ENCODE measurements at regions not wholly inside any gene's neighbourhood (a gene's known extent, or its start where the extent isn't known, plus 50 kb on each side); places are given as distances from the start of the nearest gene placed in this dataset.

DNA sequence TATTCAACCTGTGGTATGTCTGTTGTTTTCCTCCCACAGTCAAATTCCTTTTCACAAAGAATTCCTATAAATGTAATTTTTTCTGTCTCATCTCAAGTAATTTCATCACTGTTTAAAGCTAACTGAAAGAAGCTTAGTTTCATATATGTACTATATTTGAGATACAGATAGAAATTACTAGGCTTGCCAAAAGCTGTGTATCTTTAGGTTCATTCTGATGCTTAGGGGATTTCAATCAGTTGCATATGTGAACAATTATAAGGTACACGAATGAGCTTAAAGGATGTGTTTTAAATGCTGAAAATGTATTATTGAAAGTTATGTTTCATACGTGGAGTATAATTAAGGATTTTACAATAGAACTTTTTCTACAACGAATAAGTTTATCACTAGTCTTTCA is 59.2 kb upstream of the DSG1 start:
- peaks cover 14% of the 10 kb centered on the region for H3K4me1 ChIP-seq (ENCODE audit: control insufficient read depth, extremely low read depth, insufficient read depth, low read length)
- H2AFZ ChIP-seq (ENCODE audit: control insufficient read depth, low read length) = no peak overlapping the region
- no peak overlapping the region for H3K27ac ChIP-seq (ENCODE audit: control insufficient read depth, insufficient read depth, low read length)
- H3K36me3 ChIP-seq (ENCODE audit: control insufficient read depth in 2 of 2, extremely low read depth in 1 of 2, insufficient read depth in 2 of 2, low read length in 2 of 2) = no peaks in the 10 kb centered on the region
- no peaks in the 10 kb centered on the region for H4K20me1 ChIP-seq (ENCODE audit: control insufficient read depth, extremely low read depth, insufficient read depth, low read length)
- no peaks in the 10 kb centered on the region for H3K9me3 ChIP-seq (ENCODE audit: control insufficient read depth, low read depth, low read length)
- H3K9me1 ChIP-seq (ENCODE audit: control insufficient read depth, extremely low read depth, insufficient read depth, low read length) = no peaks in the 10 kb centered on the region
- dilution Hi-C loops (cut with MboI; ENCODE audit: extremely low pct_ligation_motif_present, low sequenced_read_pairs) = no loop called here
- no peak overlapping the region for H3K9ac ChIP-seq (ENCODE audit: control insufficient read depth, extremely low read depth, insufficient read depth, low read length)
- H3K27me3 ChIP-seq (ENCODE audit: control insufficient read depth, extremely low read depth, insufficient read depth, low read length) = no peaks in the 10 kb centered on the region
- FAIRE-seq (no peak), DNase-seq (ENCODE audit: low read depth, low spot score) (no peak)
- no peak for TF ChIP-seq EZH2 (IDR thresholded peaks at IDR 0.05; ENCODE audit: low read length)
- TF ChIP-seq CTCF (optimal IDR thresholded peaks at IDR 0.05 in 1 of 3, IDR thresholded peaks at IDR 0.05 in 1 of 3, conservative IDR thresholded peaks at IDR 0.05 in 1 of 3; ENCODE audit: extremely low read depth in 1 of 3, insufficient read depth in 2 of 3, low read length in 3 of 3) = no peak
- no peaks in the 10 kb centered on the region for H3K79me2 ChIP-seq (ENCODE audit: control insufficient read depth, insufficient read depth, low read length)
- H3K4me2 ChIP-seq (ENCODE audit: control insufficient read depth, extremely low read depth, insufficient read depth, low read depth, low read length) = no peak overlapping the region
- no peak overlapping the region for H3K4me3 ChIP-seq (ENCODE audit: control insufficient read depth in 2 of 3, extremely low read depth in 1 of 3, insufficient read depth in 2 of 3, low read depth in 1 of 3, low read length in 3 of 3)

- Histone ChIP-seq H3K4me2 (ENCODE audit: control insufficient read depth, extremely low read depth, insufficient read depth, low read depth, low read length) (no peak overlapping the region), H4K20me1 (ENCODE audit: control insufficient read depth, extremely low read depth, insufficient read depth, low read length) (no peaks in the 10 kb centered on the region), H3K27me3 (ENCODE audit: control insufficient read depth, extremely low read depth, insufficient read depth, low read length) (no peaks in the 10 kb centered on the region), H2AFZ (ENCODE audit: control insufficient read depth, low read length) (no peak overlapping the region), H3K27ac (ENCODE audit: control insufficient read depth, insufficient read depth, low read length) (no peak overlapping the region), H3K36me3 (ENCODE audit: control insufficient read depth in 2 of 2, extremely low read depth in 1 of 2, insufficient read depth in 2 of 2, low read length in 2 of 2) (no peaks in the 10 kb centered on the region), H3K4me3 (ENCODE audit: control insufficient read depth in 2 of 3, extremely low read depth in 1 of 3, insufficient read depth in 2 of 3, low read depth in 1 of 3, low read length in 3 of 3) (no peak overlapping the region), H3K9me1 (ENCODE audit: control insufficient read depth, extremely low read depth, insufficient read depth, low read length) (no peaks in the 10 kb centered on the region), H3K79me2 (ENCODE audit: control insufficient read depth, insufficient read depth, low read length) (no peaks in the 10 kb centered on the region), H3K9ac (ENCODE audit: control insufficient read depth, extremely low read depth, insufficient read depth, low read length) (no peak overlapping the region), H3K9me3 (ENCODE audit: control insufficient read depth, low read depth, low read length) (no peaks in the 10 kb centered on the region), H3K4me1 (ENCODE audit: control insufficient read depth, extremely low read depth, insufficient read depth, low read length) (no peaks in the 10 kb centered on the region)
- FAIRE-seq (no peak), DNase-seq (ENCODE audit: low read depth, low spot score) (no peak)
- no peak for TF ChIP-seq EZH2 (IDR thresholded peaks at IDR 0.05; ENCODE audit: low read length)
- TF ChIP-seq CTCF (optimal IDR thresholded peaks at IDR 0.05 in 1 of 3, IDR thresholded peaks at IDR 0.05 in 1 of 3, conservative IDR thresholded peaks at IDR 0.05 in 1 of 3; ENCODE audit: extremely low read depth in 1 of 3, insufficient read depth in 2 of 3, low read length in 3 of 3) = no peak
- dilution Hi-C loops (cut with MboI; ENCODE audit: extremely low pct_ligation_motif_present, low sequenced_read_pairs) = no loop called here
Measured at GRCh38 chr18:31261792-31262582, 56.0 kb upstream of the DSG1 start.
